Right lobe of liver (tissue), 4 donors: ENCODE measurements at regions not wholly inside any gene's neighbourhood (a gene's known extent, or its start where the extent isn't known, plus 50 kb on each side); places are given as distances from the start of the nearest gene placed in this dataset.

Experiments used
- CTCF ChIP-seq, 4 donors: fragments of 200-600 bp in 3 of 4; fragments of 450-650 bp in 1 of 4; IDR thresholded peaks; one replicate each; pipeline versions ENCODE4 v1.5.1 to v1.8.0; 2016 to 2022; ENCODE audit warnings: antibody characterized with exemption in 4 of 4, mild to moderate bottlenecking in 2 of 4
- POLR2A ChIP-seq: fragments of 450-650 bp; IDR thresholded peaks from one replicate; pipeline ENCODE4 v1.6.1; 2017; ENCODE audit warnings: antibody characterized with exemption, mild to moderate bottlenecking
- donor health status: DM: no; HTN: no; CAD: no.
- donor health status: DM: no; HTN: no; CAD: no.
- donor health status: DM: no; HTN: yes; CAD: no.

- TF ChIP-seq CTCF (IDR thresholded peaks at IDR 0.05): no peak
- no peak for TF ChIP-seq POLR2A
These were observed 57.9 kb upstream of the PHACTR2 start for GRCh38 chr6:143619824-143620401.
